ENCODE measurements at regions not wholly inside any gene's neighbourhood (a gene's known extent, or its start where the extent isn't known, plus 50 kb on each side); places are given as distances from the start of the nearest gene placed in this dataset.

DNA sequence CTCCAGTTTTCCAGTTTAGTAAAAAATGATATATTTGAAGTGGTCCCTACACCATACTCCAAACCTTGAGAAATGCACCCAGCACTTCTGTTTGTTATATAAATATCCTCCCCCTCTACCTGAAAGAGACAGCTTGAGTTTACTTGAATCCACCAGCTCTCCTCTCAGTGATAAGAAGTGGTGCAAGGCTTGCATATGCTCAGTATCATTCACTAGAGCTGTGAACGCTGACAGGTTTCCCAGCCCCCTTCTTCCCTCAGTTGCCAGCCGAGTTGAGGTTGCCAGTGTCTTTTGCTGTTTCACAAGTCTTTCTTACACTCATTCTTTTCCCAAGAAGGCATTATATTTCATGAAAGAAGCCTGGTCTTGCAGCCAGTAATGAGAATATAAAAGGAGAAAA, 880.0 kb downstream of the LRRTM4 start:
- no peak for TF ChIP-seq POLR2A (IDR thresholded peaks at IDR 0.05)
- TF ChIP-seq, protein P1, sequence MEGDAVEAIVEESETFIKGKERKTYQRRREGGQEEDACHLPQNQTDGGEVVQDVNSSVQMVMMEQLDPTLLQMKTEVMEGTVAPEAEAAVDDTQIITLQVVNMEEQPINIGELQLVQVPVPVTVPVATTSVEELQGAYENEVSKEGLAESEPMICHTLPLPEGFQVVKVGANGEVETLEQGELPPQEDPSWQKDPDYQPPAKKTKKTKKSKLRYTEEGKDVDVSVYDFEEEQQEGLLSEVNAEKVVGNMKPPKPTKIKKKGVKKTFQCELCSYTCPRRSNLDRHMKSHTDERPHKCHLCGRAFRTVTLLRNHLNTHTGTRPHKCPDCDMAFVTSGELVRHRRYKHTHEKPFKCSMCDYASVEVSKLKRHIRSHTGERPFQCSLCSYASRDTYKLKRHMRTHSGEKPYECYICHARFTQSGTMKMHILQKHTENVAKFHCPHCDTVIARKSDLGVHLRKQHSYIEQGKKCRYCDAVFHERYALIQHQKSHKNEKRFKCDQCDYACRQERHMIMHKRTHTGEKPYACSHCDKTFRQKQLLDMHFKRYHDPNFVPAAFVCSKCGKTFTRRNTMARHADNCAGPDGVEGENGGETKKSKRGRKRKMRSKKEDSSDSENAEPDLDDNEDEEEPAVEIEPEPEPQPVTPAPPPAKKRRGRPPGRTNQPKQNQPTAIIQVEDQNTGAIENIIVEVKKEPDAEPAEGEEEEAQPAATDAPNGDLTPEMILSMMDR (IDR thresholded peaks at IDR 0.05) = no peak
